ENCODE measurements at regions not wholly inside any gene's neighbourhood (a gene's known extent, or its start where the extent isn't known, plus 50 kb on each side); places are given as distances from the start of the nearest gene placed in this dataset.

DNA sequence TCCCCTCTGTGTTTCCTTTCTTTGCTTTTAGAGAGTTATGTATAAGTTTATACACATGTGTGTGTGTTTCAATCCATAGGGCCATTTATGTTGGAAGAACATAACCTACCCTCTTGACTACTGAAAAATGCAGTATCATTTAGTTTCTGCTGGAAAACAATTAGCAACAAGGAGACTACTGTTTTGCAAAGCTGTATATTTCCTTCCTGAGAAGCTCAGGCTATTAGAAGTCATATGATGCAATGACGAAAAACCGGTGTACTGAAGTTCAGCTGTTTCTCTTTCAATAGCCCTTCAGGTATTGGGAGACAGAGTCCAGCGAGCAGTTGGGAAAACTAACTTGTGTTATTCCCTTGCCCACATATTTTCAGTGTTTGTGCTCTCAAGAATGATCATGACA, 447.7 kb upstream of the GYPC start:
- TF ChIP-seq POLR2A (IDR thresholded peaks at IDR 0.05), result no peak
- TF ChIP-seq, protein P1, sequence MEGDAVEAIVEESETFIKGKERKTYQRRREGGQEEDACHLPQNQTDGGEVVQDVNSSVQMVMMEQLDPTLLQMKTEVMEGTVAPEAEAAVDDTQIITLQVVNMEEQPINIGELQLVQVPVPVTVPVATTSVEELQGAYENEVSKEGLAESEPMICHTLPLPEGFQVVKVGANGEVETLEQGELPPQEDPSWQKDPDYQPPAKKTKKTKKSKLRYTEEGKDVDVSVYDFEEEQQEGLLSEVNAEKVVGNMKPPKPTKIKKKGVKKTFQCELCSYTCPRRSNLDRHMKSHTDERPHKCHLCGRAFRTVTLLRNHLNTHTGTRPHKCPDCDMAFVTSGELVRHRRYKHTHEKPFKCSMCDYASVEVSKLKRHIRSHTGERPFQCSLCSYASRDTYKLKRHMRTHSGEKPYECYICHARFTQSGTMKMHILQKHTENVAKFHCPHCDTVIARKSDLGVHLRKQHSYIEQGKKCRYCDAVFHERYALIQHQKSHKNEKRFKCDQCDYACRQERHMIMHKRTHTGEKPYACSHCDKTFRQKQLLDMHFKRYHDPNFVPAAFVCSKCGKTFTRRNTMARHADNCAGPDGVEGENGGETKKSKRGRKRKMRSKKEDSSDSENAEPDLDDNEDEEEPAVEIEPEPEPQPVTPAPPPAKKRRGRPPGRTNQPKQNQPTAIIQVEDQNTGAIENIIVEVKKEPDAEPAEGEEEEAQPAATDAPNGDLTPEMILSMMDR (IDR thresholded peaks at IDR 0.05), result no peak
